H1 (cell line): ENCODE measurements at regions not wholly inside any gene's neighbourhood (a gene's known extent, or its start where the extent isn't known, plus 50 kb on each side); places are given as distances from the start of the nearest gene placed in this dataset.

Experiments used
- CTCF ChIA-PET: fragments of 300-600 bp; sonication (Branson Sonifier 250); formaldehyde crosslinking; loops from one replicate; lab custom pipeline; 2021; ENCODE audit not compliant: partially characterized antibody; lab: Charles Lee
- POLR2A ChIA-PET: fragments of 300-600 bp; sonication (Branson Sonifier 250); formaldehyde crosslinking; loops from one replicate; lab custom pipeline; 2021; ENCODE audit warnings: inconsistent platforms; ENCODE audit not compliant: partially characterized antibody; lab: Charles Lee
- DNase-seq, 2 experiments: peaks; one replicate each; pipeline versions ENCODE4 v3.0.0 to v3.0.0-alpha.2; 2010 to 2022; ENCODE audit warnings: low spot score in 2 of 2, low read depth in 1 of 2, mixed read lengths in 1 of 2
- FAIRE-seq: peaks from 2 replicates; lab custom pipeline; 2011; peaks lifted over from hg19 to GRCh38; lab: Jason Lieb, UNC
- H2AFZ ChIP-seq: 2 replicates; pipeline ENCODE4 v1.8.1; 2012; ENCODE audit warnings: low read length, inconsistent platforms
- H2AK5ac ChIP-seq: 2 replicates; pipeline ENCODE4 v1.6.1; 2013; ENCODE audit warnings: low read depth, low read length
- H2BK120ac ChIP-seq: replicated peaks from 2 replicates; pipeline ENCODE3; 2013; ENCODE audit warnings: low read depth, low read length, inconsistent platforms
- H2BK12ac ChIP-seq: 2 replicates; pipeline ENCODE4 v1.6.1; 2013; ENCODE audit warnings: low read depth, low read length
- H2BK15ac ChIP-seq: 2 replicates; pipeline ENCODE4 v1.6.1; 2013; ENCODE audit warnings: low read length
- H2BK20ac ChIP-seq: 2 replicates; pipeline ENCODE4 v1.6.1; 2013; ENCODE audit warnings: low read length
- H2BK5ac ChIP-seq: 2 replicates; pipeline ENCODE4 v1.6.1; 2013; ENCODE audit warnings: low read depth, low read length
- H3K14ac ChIP-seq: 2 replicates; pipeline ENCODE4 v1.6.1; 2013; ENCODE audit warnings: inconsistent platforms; ENCODE audit not compliant: insufficient read length
- H3K18ac ChIP-seq: 2 replicates; pipeline ENCODE4 v1.6.1; 2013; ENCODE audit warnings: low read length; ENCODE audit errors: extremely low read depth
- H3K23ac ChIP-seq: 2 replicates; pipeline ENCODE4 v1.6.1; 2013; ENCODE audit warnings: inconsistent platforms; ENCODE audit not compliant: insufficient read length
- H3K23me2 ChIP-seq: 2 replicates; pipeline ENCODE4 v1.6.1; 2013; ENCODE audit warnings: low read depth, low read length
- H3K27ac ChIP-seq: 2 replicates; pipeline ENCODE4 v1.6.1; 2011; ENCODE audit warnings: low read depth, low read length, inconsistent platforms
- H3K27me3 ChIP-seq, 4 experiments: replicated peaks in 1 of 4; 1 replicate in 1 of 4; 2 replicates in 3 of 4; pipeline versions ENCODE4 v1.6.1 to v1.8.1; 2011 to 2013; ENCODE audit warnings: low read length in 3 of 4, mild to moderate bottlenecking in 3 of 4, inconsistent platforms in 2 of 4, mixed read lengths in 2 of 4, moderate library complexity in 1 of 4; ENCODE audit not compliant: control insufficient read depth in 3 of 4, insufficient read depth in 3 of 4; ENCODE audit errors: extremely low read depth in 1 of 4
- H3K36me3 ChIP-seq, 4 experiments: 2 replicates each; pipeline versions ENCODE4 v1.6.1 to v1.8.1; 2011 to 2013; ENCODE audit warnings: mild to moderate bottlenecking in 4 of 4, low read length in 3 of 4, moderate library complexity in 2 of 4, control low read depth in 1 of 4, inconsistent platforms in 1 of 4; ENCODE audit not compliant: insufficient read depth in 4 of 4, control insufficient read depth in 2 of 4
- H3K4ac ChIP-seq: replicated peaks from 2 replicates; pipeline ENCODE3; 2013; ENCODE audit warnings: low read length, low read depth, mixed read lengths, inconsistent platforms; ENCODE audit not compliant: insufficient read length
- H3K4me1 ChIP-seq, 4 experiments: replicated peaks in 1 of 4; 1 replicate in 1 of 4; 2 replicates in 3 of 4; pipeline versions ENCODE4 v1.6.1 to v1.8.1; 2011 to 2013; ENCODE audit warnings: low read length in 3 of 4, inconsistent platforms in 2 of 4, mixed read lengths in 1 of 4; ENCODE audit not compliant: insufficient read depth in 4 of 4, control insufficient read depth in 3 of 4
- H3K4me2 ChIP-seq, 2 experiments: 2 replicates each; pipeline versions ENCODE4 v1.6.1 to v1.8.1; 2011 to 2013; ENCODE audit warnings: low read depth in 2 of 2, low read length in 2 of 2, control low read depth in 1 of 2, inconsistent platforms in 1 of 2, mild to moderate bottlenecking in 1 of 2; ENCODE audit not compliant: insufficient read depth in 1 of 2
- H3K4me3 ChIP-seq, 4 experiments: fragments of 200-600, 300-600 bp in 1 of 4; sonication (generic), shearing (Covaris generic), sonication (Bioruptor Twin) in 1 of 4; 2 replicates each; pipeline versions ENCODE4 v1.5.1 to v1.8.1; 2011 to 2016; ENCODE audit warnings: low read length in 4 of 4, low read depth in 3 of 4, control low read depth in 2 of 4, inconsistent platforms in 2 of 4, mild to moderate bottlenecking in 2 of 4, mixed read lengths in 1 of 4, moderate library complexity in 1 of 4; ENCODE audit not compliant: insufficient read depth in 2 of 4; ENCODE audit errors: extremely low read depth in 1 of 4
- H3K56ac ChIP-seq: replicated peaks from 2 replicates; pipeline ENCODE3; 2013; ENCODE audit warnings: low read depth, mild to moderate bottlenecking, mixed read lengths, low read length, inconsistent platforms; ENCODE audit not compliant: insufficient read length
- H3K79me1 ChIP-seq: 2 replicates; pipeline ENCODE4 v1.6.1; 2013; ENCODE audit warnings: low read depth, low read length, control low read depth
- H3K79me2 ChIP-seq, 2 experiments: 2 replicates each; pipeline versions ENCODE4 v1.6.1 to v1.8.1; 2012 to 2013; ENCODE audit warnings: low read length in 2 of 2, mild to moderate bottlenecking in 2 of 2, inconsistent platforms in 1 of 2; ENCODE audit not compliant: insufficient read depth in 2 of 2, control insufficient read depth in 1 of 2
- H3K9ac ChIP-seq, 4 experiments: replicated peaks in 1 of 4; 1 replicate in 1 of 4; 2 replicates in 3 of 4; pipeline versions ENCODE4 v1.6.1 to v1.8.1; 2011 to 2013; ENCODE audit warnings: low read depth in 3 of 4, low read length in 3 of 4, control low read depth in 2 of 4, mild to moderate bottlenecking in 2 of 4, moderate library complexity in 2 of 4, inconsistent platforms in 1 of 4; ENCODE audit errors: extremely low read depth in 1 of 4
- H3K9me3 ChIP-seq, 2 experiments: 2 replicates each; pipeline versions ENCODE4 v1.6.1 to v1.8.1; 2012 to 2013; ENCODE audit warnings: mild to moderate bottlenecking in 2 of 2, moderate library complexity in 2 of 2, control low read depth in 1 of 2, inconsistent platforms in 1 of 2, low read depth in 1 of 2, low read length in 1 of 2, mixed read lengths in 1 of 2; ENCODE audit not compliant: insufficient read depth in 2 of 2
- H4K20me1 ChIP-seq, 2 experiments: replicated peaks in 1 of 2; 2 replicates each; pipeline versions ENCODE3 to v1.8.1; 2011 to 2013; ENCODE audit warnings: inconsistent platforms in 2 of 2, low read length in 2 of 2, mild to moderate bottlenecking in 1 of 2; ENCODE audit not compliant: insufficient read depth in 2 of 2, control insufficient read depth in 1 of 2
- H4K5ac ChIP-seq: 2 replicates; pipeline ENCODE4 v1.6.1; 2013; ENCODE audit warnings: low read length, low read depth, mixed read lengths, inconsistent platforms; ENCODE audit not compliant: insufficient read length
- H4K8ac ChIP-seq: 2 replicates; pipeline ENCODE4 v1.8.0; 2013; ENCODE audit warnings: mild to moderate bottlenecking, moderate library complexity, low read length, inconsistent platforms; ENCODE audit not compliant: insufficient read depth; ENCODE audit errors: extremely low read depth
- H4K91ac ChIP-seq: replicated peaks from 2 replicates; pipeline ENCODE3; 2013; ENCODE audit warnings: low read length, mixed read lengths, inconsistent platforms; ENCODE audit not compliant: insufficient read length
- BACH1 ChIP-seq: IDR thresholded peaks from 2 replicates; pipeline ENCODE4 v1.6.1; 2012; ENCODE audit warnings: low read length, improper control_type of control experiment
- SP2 ChIP-seq: IDR thresholded peaks from 2 replicates; pipeline ENCODE4 v1.6.1; 2012; ENCODE audit warnings: mild to moderate bottlenecking, low read length, inconsistent platforms
- WGBS, 2 experiments: shearing (Covaris generic) in 1 of 2; methylation state at CpG; one replicate each; pipeline versions ENCODE4 v1.1.6 to v1.1.7; 2013 to 2015; ENCODE audit warnings: low lambda C conversion rate in 2 of 2, mixed read lengths in 2 of 2, inconsistent platforms in 1 of 2, low coverage in 1 of 2, missing lambda C conversion rate in 1 of 2; ENCODE audit not compliant: insufficient replicate concordance in 2 of 2, insufficient coverage in 1 of 2, insufficient read length in 1 of 2; ENCODE audit errors: extremely low coverage in 1 of 2, missing lambda C conversion rate in 1 of 2; 5-methylcytosine and 5-hydroxymethylcytosine counted together
- TF ChIP-seq, protein P1 (sequence below): IDR thresholded peaks from 2 replicates; pipeline ENCODE4 v1.6.1; 2012; ENCODE audit warnings: inconsistent platforms

DNA sequence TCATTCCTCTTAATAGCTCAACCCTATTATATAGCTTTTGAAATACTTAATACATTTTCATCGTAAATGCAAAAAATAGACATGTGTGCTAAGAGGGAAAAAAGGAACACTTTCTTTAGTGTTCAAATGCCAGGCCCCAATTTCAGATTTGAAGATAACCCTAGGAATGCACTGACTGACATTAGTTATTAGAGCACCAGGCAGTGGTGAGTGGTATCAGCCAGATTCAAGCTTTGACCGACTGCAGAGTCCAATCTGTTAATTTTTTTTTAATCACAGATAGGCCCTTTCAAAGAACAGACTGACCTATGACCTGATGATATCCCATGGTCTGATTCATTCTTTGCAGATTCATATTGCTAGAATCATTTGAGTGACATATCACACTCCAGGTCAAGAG lies 874.2 kb upstream of the CHORDC1 start:
- Histone ChIP-seq H2AK5ac (no peak overlapping the region), H3K18ac (no peak overlapping the region), H2BK20ac (no peak overlapping the region), H3K4ac (no peak overlapping the region), H2BK5ac (no peak overlapping the region), H3K23me2 (peaks cover 2% of the 10 kb centered on the region; the same call in 1 of the 2 replicates), H3K9ac (no peak overlapping the region), H4K20me1 (no peaks in the 10 kb centered on the region), H3K23ac (no peak overlapping the region), H3K4me3 (no peak overlapping the region), H3K79me2 (no peaks in the 10 kb centered on the region), H2BK12ac (no peak overlapping the region), H3K79me1 (no peaks in the 10 kb centered on the region), H3K4me2 (no peak overlapping the region), H2AFZ (no peak overlapping the region), H4K8ac (no peak overlapping the region), H3K14ac (no peak overlapping the region), H3K27me3 (no peaks in the 10 kb centered on the region), H3K4me1 (no peaks in the 10 kb centered on the region), H2BK15ac (no peak overlapping the region), H4K91ac (no peak overlapping the region), H3K27ac (no peak overlapping the region), H3K9me3 (no peaks in the 10 kb centered on the region), H2BK120ac (no peak overlapping the region), H3K56ac (no peak overlapping the region), H4K5ac (no peak overlapping the region), H3K36me3 (no peaks in the 10 kb centered on the region)
- no peak for TF ChIP-seq BACH1
- TF ChIP-seq, protein P1, sequence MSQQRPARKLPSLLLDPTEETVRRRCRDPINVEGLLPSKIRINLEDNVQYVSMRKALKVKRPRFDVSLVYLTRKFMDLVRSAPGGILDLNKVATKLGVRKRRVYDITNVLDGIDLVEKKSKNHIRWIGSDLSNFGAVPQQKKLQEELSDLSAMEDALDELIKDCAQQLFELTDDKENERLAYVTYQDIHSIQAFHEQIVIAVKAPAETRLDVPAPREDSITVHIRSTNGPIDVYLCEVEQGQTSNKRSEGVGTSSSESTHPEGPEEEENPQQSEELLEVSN, result no peak
- TF ChIP-seq SP2, result no peak
- POLR2A ChIA-PET, result no interaction called here
- FAIRE-seq, result no peak
- 93% methylated on average over 2 of the region's 2 CpGs; no CpG with 5 or more reads in 1 of the 2 experiments for WGBS, 2 experiments
- CTCF ChIA-PET, result interaction anchor here (1.0 kb wide), 1 partner anchor 665 kb away, joined by 3 read pairs; no protein-coding TSS in a partner anchor
- no peak for DNase-seq
